SK-N-MC (cell line): ENCODE measurements at regions not wholly inside any gene's neighbourhood (a gene's known extent, or its start where the extent isn't known, plus 50 kb on each side); places are given as distances from the start of the nearest gene placed in this dataset.

Experiments used
- DNase-seq: peaks from one replicate; pipeline ENCODE4 v3.0.0-alpha.2; 2011; ENCODE audit warnings: low read depth, low spot score
- H3K27ac ChIP-seq: fragments of 200-600 bp; sonication (generic); 2 replicates; pipeline ENCODE4 v1.5.1; 2016; ENCODE audit warnings: mixed run types
- H3K36me3 ChIP-seq: fragments of 200-600 bp; sonication (generic); 2 replicates; pipeline ENCODE4 v1.6.1; 2017; ENCODE audit warnings: antibody characterized with exemption, low read length, mixed read lengths; ENCODE audit not compliant: insufficient read depth
- H3K4me3 ChIP-seq: fragments of 200-600 bp; sonication (generic); 2 replicates; pipeline ENCODE4 v1.5.1; 2016
- H3K9ac ChIP-seq: fragments of 200-600 bp; sonication (generic); 2 replicates; pipeline ENCODE4 v1.8.0; 2017; ENCODE audit warnings: mixed run types, mixed read lengths; ENCODE audit not compliant: insufficient read length
- H3K9me3 ChIP-seq: fragments of 200-600 bp; sonication (generic); 2 replicates; pipeline ENCODE4 v1.6.1; 2017; ENCODE audit warnings: low read depth, mild to moderate bottlenecking, antibody characterized with exemption, low read length, moderate library complexity, mixed read lengths
- EZH2 ChIP-seq: fragments of 200-600 bp; sonication (generic); IDR thresholded peaks from one replicate; pipeline ENCODE4 v1.6.1; 2017; ENCODE audit warnings: antibody characterized with exemption
- FOXP2 ChIP-seq: optimal IDR thresholded peaks from 2 replicates; pipeline ENCODE3; 2011; ENCODE audit warnings: mild to moderate bottlenecking, moderate library complexity; ENCODE audit not compliant: insufficient read depth; ENCODE audit errors: extremely low read length, control extremely low read depth
- POLR2AphosphoS5 ChIP-seq: IDR thresholded peaks from 2 replicates; pipeline ENCODE4 v1.6.1; 2012; ENCODE audit warnings: mild to moderate bottlenecking, low read depth, low read length, borderline replicate concordance

- no peak for TF ChIP-seq POLR2AphosphoS5
- no peak for TF ChIP-seq FOXP2
- TF ChIP-seq EZH2 = no peak
- Histone ChIP-seq H3K27ac (no peak overlapping the region), H3K9ac (no peak overlapping the region), H3K9me3 (no peaks in the 10 kb centered on the region), H3K4me3 (no peak overlapping the region), H3K36me3 (no peaks in the 10 kb centered on the region)
- no peak for DNase-seq
Observed at GRCh38 chr11:134879931-134880330, 467.9 kb upstream of the B3GAT1 start.

- H3K9me3 ChIP-seq = no peaks in the 10 kb centered on the region
- no peak overlapping the region for H3K4me3 ChIP-seq
- no peak for TF ChIP-seq EZH2
- no peak for TF ChIP-seq FOXP2
- TF ChIP-seq POLR2AphosphoS5 = no peak
Observed at GRCh38 chr11:134879341-134879740, 467.3 kb upstream of the B3GAT1 start.

GRCh38 chr11:134878785-134879184, 466.7 kb upstream of the B3GAT1 start:
- no peak overlapping the region for H3K4me3 ChIP-seq
- no peak for TF ChIP-seq POLR2AphosphoS5
- TF ChIP-seq FOXP2 = no peak
- TF ChIP-seq EZH2 = no peak

More at GRCh38 chr11:134879341-134879740, 467.3 kb upstream of the B3GAT1 start:
- Histone ChIP-seq H3K27ac (no peak overlapping the region), H3K9ac (no peak overlapping the region), H3K36me3 (no peaks in the 10 kb centered on the region)
- DNase-seq = no peak

GRCh38 chr11:134876226-134876625, 464.2 kb upstream of the B3GAT1 start:
- no peak for DNase-seq
- Histone ChIP-seq H3K9ac (no peak overlapping the region), H3K9me3 (no peaks in the 10 kb centered on the region), H3K27ac (no peak overlapping the region), H3K36me3 (no peaks in the 10 kb centered on the region), H3K4me3 (no peak overlapping the region)
- TF ChIP-seq FOXP2 = no peak
- no peak for TF ChIP-seq EZH2
- no peak for TF ChIP-seq POLR2AphosphoS5

More at GRCh38 chr11:134878785-134879184, 466.7 kb upstream of the B3GAT1 start:
- DNase-seq = no peak
- Histone ChIP-seq H3K36me3 (no peaks in the 10 kb centered on the region), H3K9ac (no peak overlapping the region), H3K9me3 (no peaks in the 10 kb centered on the region), H3K27ac (no peak overlapping the region)

- H3K9me3 ChIP-seq = no peaks in the 10 kb centered on the region
- 0 out of 2 replicates have a peak overlapping the region, but pooled peaks have one; percentile 23 for H3K27ac ChIP-seq
- peaks cover 7% of the 10 kb centered on the region; the same call in 1 of the 2 replicates for H3K36me3 ChIP-seq
- H3K4me3 ChIP-seq = peak overlapping the region; percentile 29; the same call in 1 of the 2 replicates
- TF ChIP-seq FOXP2 = no peak
- no peak for TF ChIP-seq POLR2AphosphoS5
- no peak for TF ChIP-seq EZH2
- no peak for DNase-seq
- H3K9ac ChIP-seq = no peak overlapping the region
Observed at GRCh38 chr11:134866981-134867675, 455.1 kb upstream of the B3GAT1 start.

- TF ChIP-seq EZH2 (no peak), POLR2AphosphoS5 (no peak), FOXP2 (no peak)
- DNase-seq = no peak
- Histone ChIP-seq H3K36me3 (peaks cover 7% of the 10 kb centered on the region; the same call in 1 of the 2 replicates), H3K4me3 (peak overlapping the region; percentile 29; the same call in 1 of the 2 replicates), H3K9me3 (no peaks in the 10 kb centered on the region), H3K9ac (no peak overlapping the region), H3K27ac (0 out of 2 replicates have a peak overlapping the region, but pooled peaks have one; percentile 23)
Observed at GRCh38 chr11:134866215-134866614, 454.2 kb upstream of the B3GAT1 start.

- DNase-seq = no peak
- H3K9me3 ChIP-seq = no peaks in the 10 kb centered on the region
- no peak for TF ChIP-seq FOXP2
- no peak for TF ChIP-seq EZH2
- no peak for TF ChIP-seq POLR2AphosphoS5
- no peak overlapping the region for H3K9ac ChIP-seq
- H3K27ac ChIP-seq = no peak overlapping the region
- peaks cover 6% of the 10 kb centered on the region; the same call in 1 of the 2 replicates for H3K36me3 ChIP-seq
- no peak overlapping the region for H3K4me3 ChIP-seq
Observed at GRCh38 chr11:134864968-134865305, 452.9 kb upstream of the B3GAT1 start.

GRCh38 chr11:134864233-134864967, 452.4 kb upstream of the B3GAT1 start:
- Histone ChIP-seq H3K9ac (no peak overlapping the region), H3K9me3 (no peaks in the 10 kb centered on the region)

More at GRCh38 chr11:134864233-134864967, 452.4 kb upstream of the B3GAT1 start:
- Histone ChIP-seq H3K4me3 (no peak overlapping the region), H3K36me3 (0 out of 2 replicates have a peak, but pooled peaks cover under 1% of the 10 kb centered on the region), H3K27ac (no peak overlapping the region)
- no peak for DNase-seq
- TF ChIP-seq POLR2AphosphoS5 (no peak), FOXP2 (no peak), EZH2 (no peak)
